ELF-1 (cell line): ENCODE measurements at regions not wholly inside any gene's neighbourhood (a gene's known extent, or its start where the extent isn't known, plus 50 kb on each side); places are given as distances from the start of the nearest gene placed in this dataset.
"Not testable (repeated sequence)": the region's sequence is repeated elsewhere in the genome, so short reads cannot be mapped to it uniquely, and the experiment has no call there.

Experiments used
- DNase-seq: peaks from one replicate; pipeline ENCODE4 v3.0.0-alpha.2; 2016; ENCODE audit warnings: low read depth, low spot score

DNA sequence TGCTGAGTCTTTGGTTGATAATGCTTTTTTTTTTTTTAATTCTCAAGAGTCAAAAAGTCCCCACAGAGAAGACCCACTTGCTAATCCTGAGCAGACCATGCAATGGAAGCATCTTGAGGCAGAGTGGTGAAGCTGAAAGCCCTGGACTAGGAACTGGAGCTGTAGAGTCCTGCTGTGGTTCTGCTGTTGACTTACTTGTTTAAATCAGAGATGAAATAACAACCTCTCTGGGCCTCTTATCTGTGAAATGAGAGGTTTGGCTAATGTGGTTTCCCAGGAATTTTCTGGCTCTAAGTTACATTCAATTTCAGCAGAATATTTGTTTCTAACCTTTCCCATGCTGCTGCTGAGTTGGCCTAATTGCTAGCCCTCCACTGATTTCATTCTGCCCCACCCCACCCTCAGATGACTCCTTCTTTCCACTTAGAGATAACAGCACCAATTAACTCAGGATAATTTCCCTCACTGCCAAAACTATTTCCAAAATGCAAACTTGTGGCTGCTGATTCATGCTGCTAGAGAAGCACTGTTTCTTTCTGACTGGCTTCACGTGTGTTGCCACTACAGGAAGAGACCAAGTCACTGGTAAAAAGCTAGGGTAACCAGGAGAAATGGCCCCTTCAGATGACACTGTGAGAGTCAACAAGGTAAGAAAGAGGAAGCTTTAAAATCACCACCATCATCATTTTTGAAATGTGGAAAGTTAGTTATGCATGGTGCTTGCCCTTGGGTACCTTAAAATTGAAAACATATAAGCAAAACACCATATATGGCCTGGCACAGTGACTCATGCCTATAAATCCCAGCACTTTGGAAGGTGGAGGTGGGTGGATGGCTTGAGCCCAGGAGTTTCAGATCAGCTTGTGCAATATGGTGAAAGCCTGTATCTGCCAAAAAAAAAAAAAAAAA, 326.4 kb downstream of the DCHS2 start:
- DNase-seq, result no peak

DNA sequence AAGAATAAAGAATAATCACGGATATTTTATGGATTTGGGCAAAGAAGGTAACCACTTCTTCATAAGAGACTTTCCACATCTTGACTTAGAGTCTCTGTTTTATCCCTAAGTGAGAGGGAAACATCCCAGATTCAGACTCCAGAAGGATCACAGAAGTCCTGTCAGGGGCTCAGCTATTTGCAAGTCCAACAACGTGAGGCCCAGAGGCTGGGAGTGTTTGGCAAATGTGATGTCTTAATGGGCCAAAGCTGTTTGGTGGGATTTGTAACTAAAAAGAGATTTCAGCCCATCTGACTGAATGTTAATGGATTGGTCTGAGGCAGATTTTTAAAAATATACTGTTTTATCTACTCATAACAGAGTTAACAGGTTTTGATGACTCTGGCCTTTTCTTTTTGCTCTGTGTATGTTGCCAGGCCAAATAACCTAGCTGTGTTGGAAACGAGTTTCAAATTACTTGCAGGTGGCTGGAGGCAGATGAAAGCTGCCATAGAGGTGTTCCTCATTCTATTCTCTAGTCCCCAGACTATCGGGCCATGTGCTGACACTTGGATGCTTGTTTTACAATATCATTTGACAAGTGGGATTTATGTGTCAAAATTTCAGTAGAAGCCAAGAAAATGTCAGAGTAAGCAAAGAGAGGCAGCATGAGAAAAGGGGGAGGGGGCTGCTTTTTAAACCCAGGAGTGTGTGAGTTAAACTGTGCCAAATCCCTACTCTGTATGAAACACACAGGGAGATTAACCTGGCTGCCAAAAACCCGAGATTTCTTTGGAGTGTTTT, 330.9 kb downstream of the DCHS2 start:
- no peak for DNase-seq

DNA sequence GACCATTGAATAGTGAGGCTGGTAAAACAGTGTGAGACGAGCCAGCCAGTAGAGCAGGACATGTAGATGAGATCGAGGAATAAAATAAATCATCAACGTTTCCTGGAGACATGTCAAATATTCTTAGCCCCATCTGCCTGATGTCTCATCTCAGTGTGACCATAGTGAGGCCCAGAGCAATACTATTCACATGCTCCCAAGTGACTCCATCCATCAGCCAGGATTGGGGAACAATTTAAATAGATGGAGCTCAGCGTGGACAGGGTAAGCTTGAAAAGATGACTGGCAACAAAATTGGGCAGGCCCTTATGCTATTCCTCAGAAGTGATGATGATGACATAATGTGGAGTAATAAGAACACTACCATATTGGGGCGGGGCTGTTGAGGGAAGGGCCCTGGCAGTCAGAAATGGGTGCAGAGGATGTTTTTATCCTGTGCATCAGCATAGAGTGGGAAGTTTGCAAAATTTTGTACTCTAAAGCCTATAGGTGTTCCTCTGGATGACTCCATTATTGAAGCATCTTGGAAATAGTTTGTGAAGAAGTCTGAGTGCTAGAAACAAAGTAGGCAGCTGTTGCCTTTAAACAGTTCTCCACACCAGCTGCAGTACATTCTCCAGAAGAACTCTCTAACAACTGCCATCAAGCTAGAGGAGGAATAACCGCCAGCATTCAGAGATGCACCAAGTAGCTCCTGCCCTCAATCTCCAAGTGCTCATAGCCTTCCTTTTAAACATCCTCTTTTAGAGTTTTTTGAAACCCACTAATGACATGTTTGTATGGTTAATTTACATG, 333.0 kb downstream of the DCHS2 start:
- DNase-seq, result no peak

DNA sequence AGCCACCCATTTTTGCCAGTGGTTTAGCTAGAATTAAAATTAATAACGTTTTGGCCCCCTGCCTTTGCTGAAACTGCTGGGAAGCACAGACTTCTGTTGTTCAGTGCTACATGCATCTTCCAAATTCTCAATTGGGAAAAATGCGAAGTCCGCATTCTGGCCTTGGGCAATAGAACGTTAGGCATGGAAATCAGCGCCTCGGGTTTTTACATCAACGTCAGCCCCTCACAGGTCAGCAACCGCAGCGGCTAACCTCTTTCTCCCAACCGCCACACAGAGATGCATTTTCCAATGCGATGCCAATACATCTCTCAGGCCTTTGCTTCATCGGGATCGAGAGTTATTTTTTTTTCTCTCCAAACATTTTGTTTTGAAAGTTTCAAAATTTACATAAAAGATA, 339.1 kb downstream of the DCHS2 start:
- DNase-seq, result no peak

DNA sequence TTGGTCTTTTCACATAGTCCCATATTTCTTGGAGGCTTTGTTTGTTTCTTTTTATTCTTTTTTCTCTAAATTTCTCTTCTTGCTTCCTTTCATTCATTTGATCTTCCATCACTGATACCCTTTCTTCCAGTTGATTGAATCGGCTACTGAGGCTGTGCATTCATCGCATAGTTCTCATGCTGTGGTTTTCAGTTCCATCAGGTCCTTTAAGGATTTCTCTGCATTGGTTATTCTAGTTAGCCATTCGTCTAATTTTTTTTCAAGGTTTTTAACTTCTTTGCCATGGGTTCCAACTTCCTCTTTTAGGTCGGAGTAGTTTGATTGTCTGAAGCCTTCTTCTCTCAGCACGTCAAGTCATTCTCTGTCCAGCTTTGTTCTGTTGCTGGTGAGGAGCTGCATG, 342.4 kb downstream of the DCHS2 start:
- not testable (repeated sequence) for DNase-seq

DNA sequence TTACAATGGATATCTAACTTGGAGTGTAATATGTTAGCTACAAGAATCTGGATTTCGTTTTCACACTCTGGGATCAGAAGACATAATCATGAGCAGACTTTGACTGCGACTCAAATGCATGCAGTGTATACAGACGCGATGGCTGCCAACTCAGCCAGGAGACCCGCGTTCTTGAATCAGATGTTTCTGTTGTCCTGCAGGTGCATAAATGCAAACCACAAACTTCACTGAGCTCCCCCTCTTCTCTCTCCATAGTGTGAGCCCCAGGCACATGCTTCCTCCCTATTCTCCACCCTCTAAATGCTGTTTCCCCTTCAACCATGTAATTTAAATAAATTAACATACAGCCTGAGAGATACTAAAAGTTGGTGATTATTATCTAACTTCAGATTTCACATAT, 347.9 kb downstream of the DCHS2 start:
- no peak for DNase-seq

DNA sequence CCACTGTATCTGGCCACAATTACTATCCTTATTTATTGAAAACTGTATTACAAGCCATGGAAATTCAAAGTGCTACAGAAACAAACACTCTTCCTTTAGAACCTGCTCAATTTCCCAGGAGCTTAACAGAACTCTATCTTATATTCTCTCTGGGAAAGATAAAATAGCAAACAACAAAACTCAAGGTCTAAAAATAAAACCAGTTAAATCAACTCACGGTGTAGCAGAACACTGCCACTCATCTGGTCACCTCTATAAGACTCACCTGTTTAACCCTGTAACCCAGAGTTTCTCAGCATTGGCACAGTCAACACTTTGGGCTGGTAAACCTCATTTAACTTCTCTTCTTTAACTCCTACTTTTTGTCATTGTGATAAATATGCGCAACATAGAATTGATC, 348.9 kb downstream of the DCHS2 start:
- DNase-seq, result no peak

DNA sequence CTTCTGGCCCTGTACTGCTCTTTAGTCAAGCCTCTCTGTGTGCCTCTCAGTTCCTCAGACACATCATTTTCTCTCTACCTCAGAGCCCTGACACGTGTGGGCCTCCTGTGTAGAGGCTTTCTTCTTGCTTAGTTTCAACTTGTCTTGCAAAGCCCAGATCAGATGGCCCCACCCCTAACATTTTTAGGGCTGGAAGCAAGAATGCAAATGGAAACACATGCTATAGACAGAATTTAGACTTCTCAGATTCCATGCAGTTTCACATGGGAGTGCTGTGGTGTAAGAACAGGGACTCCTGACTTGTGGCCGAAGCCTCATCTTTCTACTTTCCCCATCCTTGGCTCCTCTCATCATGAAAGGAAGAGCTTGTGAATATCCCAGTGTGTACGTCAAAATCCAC, 350.7 kb downstream of the DCHS2 start:
- DNase-seq, result no peak

DNA sequence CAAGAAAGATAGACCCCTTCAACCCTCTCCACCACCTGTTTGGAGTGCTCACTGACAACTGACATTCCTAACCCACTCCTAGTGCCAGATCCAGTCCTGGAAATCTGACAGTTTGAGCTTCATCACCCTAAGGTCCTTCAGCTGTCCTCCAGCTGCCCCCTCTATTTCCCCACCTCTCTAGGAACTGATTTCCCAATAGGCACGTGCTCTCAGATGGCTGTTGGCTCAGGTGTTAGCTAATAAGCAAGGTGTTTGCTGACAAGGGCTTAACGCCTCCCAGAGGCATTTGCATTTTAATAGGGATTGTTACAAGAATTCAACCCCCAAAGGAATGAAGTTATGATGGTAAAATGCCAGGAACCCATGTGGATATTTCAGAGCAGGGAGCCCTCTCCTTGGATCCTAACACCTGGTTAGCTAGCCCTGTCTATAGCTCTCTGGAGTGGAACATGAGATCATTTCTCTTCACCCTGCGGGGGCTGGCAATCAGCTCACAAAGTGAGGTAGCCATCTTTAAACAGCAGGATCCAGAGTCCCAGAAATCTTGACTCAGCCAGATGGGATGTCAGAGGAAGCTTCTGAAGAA, 348.5 kb upstream of the SFRP2 start:
- DNase-seq, result no peak

DNA sequence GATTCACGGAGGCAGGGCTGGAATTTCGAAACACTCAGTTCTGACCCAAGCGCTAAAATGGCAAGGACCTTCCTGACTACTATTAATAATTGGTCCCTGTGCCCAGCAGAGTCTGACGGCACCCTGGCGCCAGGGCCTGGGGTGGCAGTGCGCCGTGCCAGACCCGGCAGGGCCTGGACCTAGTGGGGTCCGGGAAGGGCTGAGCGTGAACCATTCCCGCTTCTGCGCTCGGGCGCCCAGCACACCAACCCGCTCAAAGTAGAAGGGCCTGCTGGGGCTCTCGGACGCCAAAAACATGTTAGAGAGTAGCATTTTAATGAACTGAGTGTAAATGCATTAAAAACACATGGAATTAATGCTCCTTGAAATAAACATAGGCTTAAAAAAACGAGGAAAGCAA, 346.7 kb upstream of the SFRP2 start:
- no peak for DNase-seq

DNA sequence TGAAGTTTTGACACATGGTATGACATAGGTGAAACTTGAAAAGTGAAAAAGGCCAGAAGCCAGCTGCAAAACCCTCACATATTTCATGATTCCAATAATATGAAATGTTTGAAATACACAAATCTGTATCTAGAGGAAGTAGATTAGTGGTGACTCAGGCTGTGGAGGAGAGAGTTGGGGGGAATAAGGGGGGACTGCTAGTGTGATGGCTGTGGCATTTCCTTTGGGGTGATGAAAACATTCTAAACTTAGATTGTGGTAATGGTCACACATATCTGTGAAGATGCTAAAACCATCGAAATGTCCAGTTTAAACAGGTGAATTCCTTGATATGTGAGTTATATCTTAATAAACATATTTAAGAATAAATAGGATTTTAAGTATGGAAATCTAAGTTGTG, 343.5 kb upstream of the SFRP2 start:
- DNase-seq, result no peak

DNA sequence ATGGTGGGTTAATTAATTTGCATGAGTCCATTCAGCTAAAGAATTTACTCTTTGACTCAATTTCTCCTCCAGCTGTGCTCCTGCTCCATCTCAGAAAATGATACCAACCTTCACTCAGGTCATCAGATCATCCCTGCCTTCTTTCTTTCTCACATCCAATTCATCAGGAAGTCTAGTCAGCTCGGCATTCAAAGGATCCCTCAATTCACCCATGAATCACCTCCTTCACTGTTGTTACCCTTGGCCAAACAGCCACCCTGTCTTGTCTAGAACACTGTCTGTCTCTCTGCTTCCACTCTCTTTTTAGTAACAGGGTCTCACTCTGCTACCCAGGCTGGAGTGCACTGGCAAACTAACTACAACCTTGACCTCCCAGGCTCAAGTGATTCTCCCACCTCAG, 337.4 kb upstream of the SFRP2 start:
- DNase-seq, result no peak

DNA sequence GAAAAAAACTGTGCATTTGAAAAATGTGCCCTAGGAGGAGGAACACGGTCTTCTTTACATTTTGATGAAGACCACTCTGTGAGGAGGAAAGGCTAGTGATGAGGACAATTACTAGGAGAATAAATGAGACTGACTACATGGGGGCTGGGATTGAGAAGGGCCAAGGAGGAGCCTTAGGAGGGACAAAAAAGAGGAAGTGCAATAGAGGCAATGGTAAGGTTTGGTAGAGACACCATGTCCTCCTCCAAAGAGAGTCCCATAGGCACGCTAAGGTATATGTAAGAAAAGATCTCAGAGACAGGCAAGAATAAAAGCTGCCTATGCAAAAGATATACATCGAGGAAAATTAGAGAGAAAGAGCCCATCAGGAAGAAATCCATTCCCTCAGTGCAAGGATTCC, 336.5 kb upstream of the SFRP2 start:
- DNase-seq, result no peak

DNA sequence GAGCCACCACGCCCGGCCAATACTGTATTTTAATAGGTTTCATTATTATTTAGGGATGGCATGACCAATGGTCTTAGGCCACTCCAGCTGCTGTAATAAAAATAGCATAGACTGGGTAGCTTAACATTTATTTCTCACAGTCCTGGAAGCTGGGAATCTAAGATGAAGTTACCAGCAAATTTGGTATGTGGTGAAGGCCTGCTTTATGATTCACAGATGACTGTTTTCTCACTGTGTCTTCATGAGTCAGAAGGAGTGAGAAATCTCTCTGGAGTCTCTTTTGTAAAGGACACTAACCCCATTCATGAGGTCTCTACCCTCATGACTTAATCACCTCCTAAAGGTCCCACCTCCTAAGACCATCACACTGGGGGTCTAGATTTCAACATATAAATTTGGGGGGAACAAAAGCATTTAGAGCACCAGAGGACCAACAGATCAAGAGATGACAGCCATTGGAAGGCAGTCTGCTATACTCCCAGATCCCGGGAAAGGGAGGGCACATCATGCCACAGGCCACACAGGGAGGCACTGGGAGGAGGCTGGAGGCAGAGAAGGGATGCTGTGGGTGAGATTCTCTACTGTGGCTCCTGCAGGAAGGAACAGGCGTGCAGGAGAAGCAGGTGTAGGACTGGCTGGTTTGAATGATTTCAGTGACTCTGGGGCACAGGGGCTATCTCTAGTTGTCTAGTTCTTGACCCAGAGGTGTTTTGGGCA, 335.8 kb upstream of the SFRP2 start:
- no peak for DNase-seq

DNA sequence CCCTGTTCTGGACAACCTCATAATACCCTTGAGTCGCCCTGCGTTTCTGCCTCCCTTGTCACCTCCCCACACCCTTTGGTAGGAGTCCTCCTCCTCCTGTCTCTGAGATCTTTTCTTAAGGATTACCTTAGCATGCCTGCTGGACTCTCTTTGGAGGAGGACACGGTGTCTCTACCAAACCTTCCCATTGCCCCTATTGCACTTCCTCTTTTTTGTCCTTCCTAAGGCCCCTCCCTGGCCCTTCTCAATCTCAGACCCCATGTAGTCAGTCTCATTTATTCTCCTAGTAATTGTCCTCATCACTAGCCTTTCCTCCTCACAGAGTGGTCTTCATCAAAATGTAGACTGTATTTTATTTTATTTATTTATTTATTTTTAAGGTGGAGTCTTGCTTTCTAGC, 335.0 kb upstream of the SFRP2 start:
- no peak for DNase-seq

DNA sequence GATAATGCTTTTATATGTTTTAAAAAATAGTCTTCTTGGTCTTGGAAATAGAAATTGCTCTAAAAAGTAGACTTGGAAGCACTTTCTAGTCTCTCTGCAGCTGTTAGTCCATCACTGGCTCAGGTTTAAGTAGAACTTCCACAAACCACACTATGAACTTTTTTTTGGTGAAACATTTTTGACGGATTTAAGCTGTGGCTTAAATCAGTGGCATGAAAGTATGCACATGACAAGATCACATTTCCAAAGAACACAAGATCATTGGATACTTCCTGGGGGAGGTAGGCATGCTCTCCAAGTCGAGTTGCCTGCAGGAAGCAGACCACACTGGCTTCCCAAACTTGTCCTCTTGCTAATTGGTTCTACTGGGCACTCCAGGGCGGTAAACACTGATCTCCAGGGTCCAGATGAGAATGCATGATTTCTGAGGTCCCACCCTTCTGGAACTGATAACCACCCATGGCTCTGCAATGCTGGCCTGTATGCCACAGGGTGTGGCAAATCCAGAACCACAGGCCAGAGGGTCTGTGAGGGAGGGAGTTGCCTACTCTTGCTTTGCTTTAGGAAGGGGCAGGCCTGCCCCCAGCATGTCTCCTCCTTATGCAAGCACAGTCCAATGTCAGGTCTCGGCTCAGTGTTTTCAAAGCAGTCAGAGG, 331.9 kb upstream of the SFRP2 start:
- DNase-seq, result peak; percentile 2

DNA sequence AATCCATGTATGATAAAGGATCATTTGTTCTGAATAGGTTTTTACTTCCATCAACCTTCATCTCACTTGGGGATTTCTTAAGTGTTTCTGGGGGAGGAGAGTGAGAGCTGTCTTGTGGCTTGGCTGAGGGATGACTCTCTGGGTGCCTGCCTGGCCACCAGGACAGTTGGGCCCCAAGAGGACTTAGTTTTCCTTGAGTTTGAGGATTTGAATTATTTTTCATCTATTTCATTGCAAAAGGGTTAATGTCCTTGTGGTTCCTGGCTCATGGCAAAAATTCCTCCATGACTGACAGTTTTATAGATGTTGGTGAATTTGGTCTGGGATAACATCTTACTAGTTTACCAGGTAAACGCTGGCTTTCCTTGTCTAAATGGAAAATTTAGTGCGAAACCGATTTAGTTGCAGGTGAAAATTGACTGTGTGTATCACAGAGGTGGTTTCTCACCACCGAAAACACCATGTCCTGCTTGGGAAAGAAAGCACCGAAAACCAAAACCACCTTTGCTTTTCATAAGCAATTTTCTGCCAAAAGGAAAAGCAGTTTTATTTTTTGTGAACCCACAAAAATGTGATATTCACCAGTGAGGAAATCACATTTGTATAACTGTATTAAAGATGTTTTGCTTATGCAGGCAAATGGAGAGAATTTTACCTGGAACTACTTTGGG, 331.3 kb upstream of the SFRP2 start:
- no peak for DNase-seq

DNA sequence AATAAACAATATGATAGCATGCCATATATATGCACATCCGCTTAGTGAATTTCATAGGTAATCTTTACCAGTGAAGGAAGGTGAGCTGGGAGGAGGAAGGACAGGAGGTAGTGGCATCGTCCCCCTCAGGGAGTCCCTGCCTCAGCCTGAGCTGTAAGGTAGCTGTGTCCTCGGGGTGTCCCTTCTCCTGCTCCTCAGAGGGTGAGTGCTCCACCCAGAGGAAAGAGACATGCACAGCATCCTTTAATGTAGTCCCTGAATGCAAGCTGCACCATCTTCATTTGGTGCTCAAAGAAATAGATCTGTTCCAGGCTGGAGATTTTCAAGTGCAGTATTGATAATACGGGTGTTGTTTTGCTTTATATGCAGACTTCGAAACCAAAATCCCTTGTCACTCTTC, 330.4 kb upstream of the SFRP2 start:
- DNase-seq, result peak; percentile 8

DNA sequence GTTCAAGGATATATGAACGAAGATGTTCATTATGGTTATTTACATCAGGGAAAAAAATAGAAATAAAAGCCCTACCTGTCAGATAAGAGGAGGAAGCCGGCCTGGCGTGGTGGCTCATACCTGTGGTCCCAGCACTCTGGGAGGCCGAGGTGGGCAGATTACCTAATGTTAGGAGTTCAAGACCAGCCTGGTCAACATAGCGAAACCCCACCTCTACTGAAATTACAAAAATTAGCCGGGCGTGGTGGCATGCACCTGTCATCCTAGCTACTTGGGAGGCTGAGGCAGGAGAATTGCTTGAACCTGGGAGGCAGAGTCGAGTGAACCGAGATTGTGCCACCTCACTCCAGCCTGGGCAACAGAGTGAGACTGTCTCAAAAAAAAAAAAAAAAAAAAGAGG, 328.8 kb upstream of the SFRP2 start:
- DNase-seq, result not testable (repeated sequence)

DNA sequence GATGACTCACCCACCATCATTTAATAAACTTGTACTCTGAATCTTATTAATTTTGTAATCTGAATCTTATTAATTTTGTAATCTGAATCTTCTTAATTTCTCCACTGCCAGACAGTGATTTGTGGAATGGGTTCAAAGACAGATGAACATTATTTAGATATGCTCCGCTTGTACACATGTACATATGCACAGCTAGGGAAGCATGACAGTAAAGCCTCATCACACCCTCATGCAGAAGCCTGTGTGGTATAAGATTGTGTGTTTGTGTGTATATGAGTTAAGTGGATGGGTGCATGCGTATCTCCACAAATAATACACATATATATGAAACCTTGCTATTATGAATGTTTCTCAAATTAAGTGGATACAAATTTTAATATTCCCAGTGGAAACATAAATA, 318.5 kb upstream of the SFRP2 start:
- no peak for DNase-seq
